WTC11 (cell line): ENCODE measurements at regions not wholly inside any gene's neighbourhood (a gene's known extent, or its start where the extent isn't known, plus 50 kb on each side); places are given as distances from the start of the nearest gene placed in this dataset.

Experiments
- ATAC-seq: fragments of 200-7000 bp; cut with Tn5 transposase; 2 replicates; pipeline ENCODE4 v1.10.0; 2021; ENCODE audit warnings: mild to moderate bottlenecking, moderate library complexity
- CTCF ChIA-PET: fragments of 300-600 bp; sonication (Branson Sonifier 250); formaldehyde crosslinking; loops from one replicate; lab custom pipeline; 2021; ENCODE audit warnings: antibody characterized with exemption; lab: Charles Lee
- POLR2A ChIA-PET: fragments of 350-600 bp; sonication (Branson Sonifier 250); formaldehyde crosslinking; loops from one replicate; lab custom pipeline; 2021; ENCODE audit warnings: antibody characterized with exemption; lab: Charles Lee
- DNase-seq: peaks from one replicate; pipeline ENCODE4 v3.0.0; 2021; ENCODE audit warnings: low spot score
- H3K27ac Mint-ChIP-seq: 2 replicates; pipeline ENCODE4 v1.8.0; 2021; ENCODE audit warnings: mixed read lengths
- H3K27me3 Mint-ChIP-seq: 2 replicates; pipeline ENCODE4 v1.8.0; 2021; ENCODE audit warnings: low read depth, mild to moderate bottlenecking, moderate library complexity, mixed read lengths
- H3K36me3 Mint-ChIP-seq: 2 replicates; pipeline ENCODE4 v1.8.0; 2021; ENCODE audit warnings: mixed read lengths
- H3K4me1 Mint-ChIP-seq: 2 replicates; pipeline ENCODE4 v1.8.0; 2022; ENCODE audit warnings: mixed read lengths
- H3K4me3 Mint-ChIP-seq: 2 replicates; pipeline ENCODE4 v1.8.0; 2021; ENCODE audit warnings: mild to moderate bottlenecking, moderate library complexity, mixed read lengths
- H3K9me3 Mint-ChIP-seq: 2 replicates; pipeline ENCODE4 v1.8.0; 2021; ENCODE audit warnings: mixed read lengths
- ARID4B ChIP-seq: sonication (generic); formaldehyde crosslinking; IDR thresholded peaks from 2 replicates; pipeline ENCODE4 v1.8.0; 2023; ENCODE audit warnings: missing genetic modification reagents, mild to moderate bottlenecking, borderline replicate concordance
- ELF4 ChIP-seq: sonication (generic); formaldehyde crosslinking; IDR thresholded peaks from 2 replicates; pipeline ENCODE4 v1.8.1; 2022; ENCODE audit warnings: low read depth, mild to moderate bottlenecking, moderate library complexity, missing genetic modification reagents
- ETV6 ChIP-seq: sonication (generic); formaldehyde crosslinking; IDR thresholded peaks from 2 replicates; pipeline ENCODE4 v1.8.1; 2022; ENCODE audit warnings: mild to moderate bottlenecking, missing genetic modification reagents
- GRHL2 ChIP-seq: fragments of 250-450 bp; sonication (Bioruptor Pico); IDR thresholded peaks from 2 replicates; pipeline ENCODE4 v1.8.0; 2022; ENCODE audit warnings: mild to moderate bottlenecking, moderate library complexity; ENCODE audit not compliant: insufficient replicate concordance, severe bottlenecking
- HMGA2 ChIP-seq: fragments of 250-450 bp; sonication (Bioruptor Pico); IDR thresholded peaks from 2 replicates; pipeline ENCODE4 v1.4.0; 2021; ENCODE audit warnings: mild to moderate bottlenecking, moderate library complexity
- JAZF1 ChIP-seq: fragments of 250-450 bp; sonication (Bioruptor Pico); IDR thresholded peaks from 2 replicates; pipeline ENCODE4 v1.9.0; 2021; ENCODE audit warnings: moderate library complexity, mild to moderate bottlenecking, inconsistent platforms
- NR2C2 ChIP-seq: sonication (generic); formaldehyde crosslinking; IDR thresholded peaks from 2 replicates; pipeline ENCODE4 v1.8.0; 2022; ENCODE audit warnings: mild to moderate bottlenecking, missing genetic modification reagents
- NR3C1 ChIP-seq: sonication (generic); formaldehyde crosslinking; conservative IDR thresholded peaks from 2 replicates; pipeline ENCODE4 v1.8.1; 2023; ENCODE audit warnings: low read depth, mild to moderate bottlenecking, missing genetic modification reagents
- OVOL2 ChIP-seq: fragments of 250-450 bp; sonication (Bioruptor Pico); IDR thresholded peaks from 2 replicates; pipeline ENCODE4 v1.9.0; 2021; ENCODE audit warnings: mild to moderate bottlenecking, borderline replicate concordance
- PREB ChIP-seq: sonication (generic); formaldehyde crosslinking; IDR thresholded peaks from 2 replicates; pipeline ENCODE4 v1.8.1; 2022; ENCODE audit warnings: mild to moderate bottlenecking, missing genetic modification reagents, moderate library complexity, borderline replicate concordance
- PRRX2 ChIP-seq: fragments of 250-450 bp; sonication (Bioruptor Pico); IDR thresholded peaks from 2 replicates; pipeline ENCODE4 v1.8.0; 2021; ENCODE audit warnings: mild to moderate bottlenecking
- RORB ChIP-seq: fragments of 250-450 bp; sonication (Bioruptor Pico); IDR thresholded peaks from 2 replicates; pipeline ENCODE4 v1.9.0; 2021; ENCODE audit warnings: mild to moderate bottlenecking
- SMAD4 ChIP-seq: sonication (generic); formaldehyde crosslinking; IDR thresholded peaks from 2 replicates; pipeline ENCODE4 v1.8.0; 2022; ENCODE audit warnings: mild to moderate bottlenecking, missing genetic modification reagents
- SP1 ChIP-seq: sonication (generic); formaldehyde crosslinking; conservative IDR thresholded peaks from 2 replicates; pipeline ENCODE4 v1.8.1; 2022; ENCODE audit warnings: missing genetic modification reagents
- TEAD4 ChIP-seq: sonication (generic); formaldehyde crosslinking; IDR thresholded peaks from 2 replicates; pipeline ENCODE4 v1.8.0; 2022; ENCODE audit warnings: mild to moderate bottlenecking, missing genetic modification reagents
- TP53 ChIP-seq: sonication (generic); formaldehyde crosslinking; IDR thresholded peaks from 2 replicates; pipeline ENCODE4 v1.8.1; 2023; ENCODE audit warnings: mild to moderate bottlenecking, missing genetic modification reagents
- USF2 ChIP-seq: sonication (generic); formaldehyde crosslinking; IDR thresholded peaks from 2 replicates; pipeline ENCODE4 v1.8.1; 2023; ENCODE audit warnings: mild to moderate bottlenecking, missing genetic modification reagents, moderate library complexity
- ZNF121 ChIP-seq: sonication (generic); formaldehyde crosslinking; IDR thresholded peaks from 2 replicates; pipeline ENCODE4 v1.8.0; 2023; ENCODE audit warnings: missing genetic modification reagents
- ZNF138 ChIP-seq: sonication (generic); formaldehyde crosslinking; conservative IDR thresholded peaks from 2 replicates; pipeline ENCODE4 v1.8.1; 2022; ENCODE audit warnings: mild to moderate bottlenecking, moderate library complexity, missing genetic modification reagents
- ZNF423 ChIP-seq: fragments of 250-450 bp; sonication (Bioruptor Pico); IDR thresholded peaks from 2 replicates; pipeline ENCODE4 v2.1.2; 2022; ENCODE audit warnings: mild to moderate bottlenecking, moderate library complexity
- ZNF425 ChIP-seq: fragments of 250-450 bp; sonication (Bioruptor Pico); conservative IDR thresholded peaks from 2 replicates; pipeline ENCODE4 v1.9.0; 2021; ENCODE audit warnings: mild to moderate bottlenecking
- ZNF671 ChIP-seq: fragments of 250-450 bp; sonication (Bioruptor Pico); IDR thresholded peaks from 2 replicates; pipeline ENCODE4 v1.8.0; 2021; ENCODE audit warnings: mild to moderate bottlenecking

- TF ChIP-seq ETV6 (CRISPR knock-in tag), result no peak
- TF ChIP-seq ZNF425 (CRISPR knock-in tag), result no peak
- no peak for TF ChIP-seq PRRX2
- TF ChIP-seq TP53, result no peak
Measured at GRCh38 chr12:88339966-88340365, 197.9 kb downstream of the TMTC3 start (continued).

GRCh38 chr12:88342251-88342806, 200.2 kb downstream of the TMTC3 start:
- Mint-ChIP-seq H3K4me3 (no peak overlapping the region), H3K27me3 (no peaks in the 10 kb centered on the region), H3K9me3 (no peaks in the 10 kb centered on the region; the same call in 1 of the 2 replicates), H3K36me3 (no peaks in the 10 kb centered on the region), H3K27ac (no peak overlapping the region), H3K4me1 (no peaks in the 10 kb centered on the region)
- ATAC-seq (no peak), DNase-seq (no peak)
- no peak for TF ChIP-seq NR2C2 (CRISPR knock-in tag)
- no peak for TF ChIP-seq ARID4B
- TF ChIP-seq RORB (CRISPR knock-in tag), result no peak
- no peak for TF ChIP-seq NR3C1 (CRISPR knock-in tag)
- TF ChIP-seq HMGA2 (CRISPR knock-in tag), result no peak
- no peak for TF ChIP-seq ELF4 (CRISPR knock-in tag)
- TF ChIP-seq USF2 (CRISPR knock-in tag), result no peak
- TF ChIP-seq GRHL2 (CRISPR knock-in tag), result no peak
- TF ChIP-seq TEAD4, result no peak
- no peak for TF ChIP-seq SMAD4 (CRISPR knock-in tag)
- TF ChIP-seq ZNF671 (CRISPR knock-in tag), result no peak
- POLR2A ChIA-PET, result interaction anchor here (0.6 kb wide), 1 partner anchor 9 kb away, joined by 3 read pairs; no protein-coding TSS in a partner anchor
- CTCF ChIA-PET, result no interaction called here

GRCh38 chr12:88351146-88351545, 209.0 kb downstream of the TMTC3 start:
- ChIA-PET CTCF (no interaction called here), POLR2A (no interaction called here)
- Mint-ChIP-seq H3K4me3 (no peak overlapping the region), H3K27me3 (no peaks in the 10 kb centered on the region), H3K27ac (no peak overlapping the region), H3K4me1 (no peaks in the 10 kb centered on the region), H3K36me3 (no peaks in the 10 kb centered on the region), H3K9me3 (peaks cover 15% of the 10 kb centered on the region)
- ATAC-seq (no peak), DNase-seq (no peak)
- TF ChIP-seq ZNF138 (CRISPR knock-in tag), result no peak
- TF ChIP-seq ZNF423, result no peak
- TF ChIP-seq SMAD4 (CRISPR knock-in tag), result no peak
- TF ChIP-seq SP1 (CRISPR knock-in tag), result no peak
- TF ChIP-seq JAZF1 (CRISPR knock-in tag), result no peak
- no peak for TF ChIP-seq OVOL2 (CRISPR knock-in tag)
- TF ChIP-seq PREB (CRISPR knock-in tag), result no peak
- TF ChIP-seq ZNF121 (CRISPR knock-in tag), result no peak
